Neural cell (in vitro differentiated cells): ENCODE measurements at regions not wholly inside any gene's neighbourhood (a gene's known extent, or its start where the extent isn't known, plus 50 kb on each side); places are given as distances from the start of the nearest gene placed in this dataset.

Experiments used
- H2AFZ ChIP-seq: fragments of 200-600, 300-800 bp; sonication (generic), shearing (Covaris generic); 2 replicates; pipeline ENCODE4 v1.6.0; 2014; ENCODE audit warnings: low read depth, mild to moderate bottlenecking, antibody characterized with exemption, low read length, moderate library complexity
- H3F3A ChIP-seq: fragments of 200-600 bp; shearing (Covaris generic); 2 replicates; pipeline ENCODE4 v1.6.1; 2016; ENCODE audit warnings: mild to moderate bottlenecking, moderate library complexity, mixed read lengths, antibody characterized with exemption, low read length; ENCODE audit not compliant: insufficient read depth, poor library complexity, severe bottlenecking
- H3K27ac ChIP-seq: fragments of 200-600, 300-800 bp; sonication (generic), shearing (Covaris generic); 2 replicates; pipeline ENCODE4 v1.5.1; 2014; ENCODE audit warnings: mild to moderate bottlenecking, low read length, moderate library complexity
- H3K27me3 ChIP-seq: fragments of 300-800, 200-600 bp; sonication (generic), shearing (Covaris generic); 2 replicates; pipeline ENCODE4 v1.6.0; 2014; ENCODE audit warnings: mild to moderate bottlenecking, low read depth, low read length, moderate library complexity; ENCODE audit not compliant: insufficient read depth
- H3K36me3 ChIP-seq: fragments of 300-800, 200-600 bp; sonication (generic), shearing (Covaris generic); 2 replicates; pipeline ENCODE4 v1.5.1; 2014; ENCODE audit warnings: mild to moderate bottlenecking, antibody characterized with exemption, low read length, moderate library complexity; ENCODE audit not compliant: insufficient read depth
- H3K4me2 ChIP-seq: fragments of 300-800, 200-600 bp; sonication (generic), shearing (Covaris generic); 2 replicates; pipeline ENCODE4 v1.6.0; 2014; ENCODE audit warnings: mild to moderate bottlenecking, low read length
- H3K4me3 ChIP-seq: fragments of 300-800, 200-600 bp; sonication (generic), shearing (Covaris generic); 2 replicates; pipeline ENCODE4 v1.5.1; 2014; ENCODE audit warnings: mild to moderate bottlenecking, low read length, moderate library complexity
- H3K79me2 ChIP-seq: fragments of 200-600 bp; shearing (Covaris generic); replicated peaks from 2 replicates; pipeline ENCODE4 v1.6.0; 2014; ENCODE audit warnings: mild to moderate bottlenecking, low read length, moderate library complexity; ENCODE audit not compliant: insufficient read depth
- H3K9ac ChIP-seq: fragments of 300-800, 200-600 bp; sonication (generic), shearing (Covaris generic); 2 replicates; pipeline ENCODE4 v1.6.1; 2016; ENCODE audit warnings: mild to moderate bottlenecking, low read length, mixed read lengths
- H3K9me2 ChIP-seq: fragments of 200-600 bp; shearing (Covaris generic); 2 replicates; pipeline ENCODE4 v1.6.1; 2016; ENCODE audit warnings: mild to moderate bottlenecking, low read length, mixed read lengths; ENCODE audit not compliant: insufficient read depth
- H3K9me3 ChIP-seq: fragments of 200-600, 300-800 bp; sonication (generic), shearing (Covaris generic); 2 replicates; pipeline ENCODE4 v1.6.1; 2016; ENCODE audit warnings: mild to moderate bottlenecking, mixed run types, low read length, moderate library complexity, mixed read lengths
- H4K20me1 ChIP-seq: fragments of 200-600 bp; shearing (Covaris generic); 2 replicates; pipeline ENCODE4 v1.6.1; 2016; ENCODE audit warnings: mild to moderate bottlenecking, mixed run types; ENCODE audit not compliant: insufficient read depth
- EP300 ChIP-seq: fragments of 450-650 bp; conservative IDR thresholded peaks from 2 replicates; pipeline ENCODE4 v1.6.1; 2014; ENCODE audit warnings: antibody characterized with exemption, mild to moderate bottlenecking, moderate library complexity; ENCODE audit not compliant: poor library complexity, severe bottlenecking
- EZH2 ChIP-seq: fragments of 200-600, 300-800 bp; shearing (Covaris generic), sonication (generic); IDR thresholded peaks from 2 replicates; pipeline ENCODE4 v1.6.1; 2014; ENCODE audit warnings: antibody characterized with exemption, low read length, borderline replicate concordance, mild to moderate bottlenecking; ENCODE audit not compliant: insufficient read depth, poor library complexity, severe bottlenecking
- MXI1 ChIP-seq: fragments of 450-650 bp; conservative IDR thresholded peaks from 2 replicates; pipeline ENCODE4 v1.6.1; 2014; ENCODE audit warnings: antibody characterized with exemption, mild to moderate bottlenecking; ENCODE audit not compliant: poor library complexity, severe bottlenecking
- POLR2AphosphoS5 ChIP-seq: IDR thresholded peaks from 2 replicates; pipeline ENCODE4 v1.6.1; 2012
- RAD21 ChIP-seq: fragments of 450-650 bp; conservative IDR thresholded peaks from 2 replicates; pipeline ENCODE4 v1.6.1; 2014; ENCODE audit warnings: antibody characterized with exemption, mild to moderate bottlenecking, moderate library complexity
- SMC3 ChIP-seq: fragments of 450-650 bp; conservative IDR thresholded peaks from 2 replicates; pipeline ENCODE4 v1.6.1; 2014; ENCODE audit warnings: antibody characterized with exemption, mild to moderate bottlenecking, moderate library complexity; ENCODE audit not compliant: poor library complexity
- TAF1 ChIP-seq: IDR thresholded peaks from 2 replicates; pipeline ENCODE4 v1.6.1; 2012; ENCODE audit warnings: low read depth
- TF ChIP-seq, protein P1 (sequence below): fragments of 450-650 bp; IDR thresholded peaks from 2 replicates; pipeline ENCODE4 v1.5.1; 2014; ENCODE audit warnings: antibody characterized with exemption, mild to moderate bottlenecking, moderate library complexity; ENCODE audit not compliant: poor library complexity, severe bottlenecking
- TF ChIP-seq, protein P2 (sequence below): IDR thresholded peaks from 2 replicates; pipeline ENCODE4 v1.6.1; 2012; ENCODE audit warnings: borderline replicate concordance

GRCh38 chrX:45846328-45846727, 645.7 kb upstream of the DIPK2B start:
- no peak overlapping the region for H3K9ac ChIP-seq

GRCh38 chrX:45845142-45845541, 644.5 kb upstream of the DIPK2B start:
- no peak overlapping the region for H3K27ac ChIP-seq

More at GRCh38 chrX:45846328-45846727, 645.7 kb upstream of the DIPK2B start:
- Histone ChIP-seq H3K79me2 (no peaks in the 10 kb centered on the region), H3K4me3 (no peak overlapping the region), H3K9me2 (no peaks in the 10 kb centered on the region), H3K9me3 (no peaks in the 10 kb centered on the region), H2AFZ (no peak overlapping the region), H3K27me3 (no peaks in the 10 kb centered on the region), H3K27ac (no peak overlapping the region), H3K36me3 (no peaks in the 10 kb centered on the region), H4K20me1 (no peaks in the 10 kb centered on the region), H3K4me2 (no peak overlapping the region), H3F3A (no peaks in the 10 kb centered on the region)
- TF ChIP-seq TAF1 (no peak), SMC3 (no peak), RAD21 (no peak), POLR2AphosphoS5 (no peak), EP300 (no peak), MXI1 (no peak), EZH2 (no peak)
- TF ChIP-seq, protein P1, sequence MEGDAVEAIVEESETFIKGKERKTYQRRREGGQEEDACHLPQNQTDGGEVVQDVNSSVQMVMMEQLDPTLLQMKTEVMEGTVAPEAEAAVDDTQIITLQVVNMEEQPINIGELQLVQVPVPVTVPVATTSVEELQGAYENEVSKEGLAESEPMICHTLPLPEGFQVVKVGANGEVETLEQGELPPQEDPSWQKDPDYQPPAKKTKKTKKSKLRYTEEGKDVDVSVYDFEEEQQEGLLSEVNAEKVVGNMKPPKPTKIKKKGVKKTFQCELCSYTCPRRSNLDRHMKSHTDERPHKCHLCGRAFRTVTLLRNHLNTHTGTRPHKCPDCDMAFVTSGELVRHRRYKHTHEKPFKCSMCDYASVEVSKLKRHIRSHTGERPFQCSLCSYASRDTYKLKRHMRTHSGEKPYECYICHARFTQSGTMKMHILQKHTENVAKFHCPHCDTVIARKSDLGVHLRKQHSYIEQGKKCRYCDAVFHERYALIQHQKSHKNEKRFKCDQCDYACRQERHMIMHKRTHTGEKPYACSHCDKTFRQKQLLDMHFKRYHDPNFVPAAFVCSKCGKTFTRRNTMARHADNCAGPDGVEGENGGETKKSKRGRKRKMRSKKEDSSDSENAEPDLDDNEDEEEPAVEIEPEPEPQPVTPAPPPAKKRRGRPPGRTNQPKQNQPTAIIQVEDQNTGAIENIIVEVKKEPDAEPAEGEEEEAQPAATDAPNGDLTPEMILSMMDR, result no peak
- TF ChIP-seq, protein P2, sequence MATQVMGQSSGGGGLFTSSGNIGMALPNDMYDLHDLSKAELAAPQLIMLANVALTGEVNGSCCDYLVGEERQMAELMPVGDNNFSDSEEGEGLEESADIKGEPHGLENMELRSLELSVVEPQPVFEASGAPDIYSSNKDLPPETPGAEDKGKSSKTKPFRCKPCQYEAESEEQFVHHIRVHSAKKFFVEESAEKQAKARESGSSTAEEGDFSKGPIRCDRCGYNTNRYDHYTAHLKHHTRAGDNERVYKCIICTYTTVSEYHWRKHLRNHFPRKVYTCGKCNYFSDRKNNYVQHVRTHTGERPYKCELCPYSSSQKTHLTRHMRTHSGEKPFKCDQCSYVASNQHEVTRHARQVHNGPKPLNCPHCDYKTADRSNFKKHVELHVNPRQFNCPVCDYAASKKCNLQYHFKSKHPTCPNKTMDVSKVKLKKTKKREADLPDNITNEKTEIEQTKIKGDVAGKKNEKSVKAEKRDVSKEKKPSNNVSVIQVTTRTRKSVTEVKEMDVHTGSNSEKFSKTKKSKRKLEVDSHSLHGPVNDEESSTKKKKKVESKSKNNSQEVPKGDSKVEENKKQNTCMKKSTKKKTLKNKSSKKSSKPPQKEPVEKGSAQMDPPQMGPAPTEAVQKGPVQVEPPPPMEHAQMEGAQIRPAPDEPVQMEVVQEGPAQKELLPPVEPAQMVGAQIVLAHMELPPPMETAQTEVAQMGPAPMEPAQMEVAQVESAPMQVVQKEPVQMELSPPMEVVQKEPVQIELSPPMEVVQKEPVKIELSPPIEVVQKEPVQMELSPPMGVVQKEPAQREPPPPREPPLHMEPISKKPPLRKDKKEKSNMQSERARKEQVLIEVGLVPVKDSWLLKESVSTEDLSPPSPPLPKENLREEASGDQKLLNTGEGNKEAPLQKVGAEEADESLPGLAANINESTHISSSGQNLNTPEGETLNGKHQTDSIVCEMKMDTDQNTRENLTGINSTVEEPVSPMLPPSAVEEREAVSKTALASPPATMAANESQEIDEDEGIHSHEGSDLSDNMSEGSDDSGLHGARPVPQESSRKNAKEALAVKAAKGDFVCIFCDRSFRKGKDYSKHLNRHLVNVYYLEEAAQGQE, result no peak

More at GRCh38 chrX:45845142-45845541, 644.5 kb upstream of the DIPK2B start:
- no peaks in the 10 kb centered on the region for H3K27me3 ChIP-seq
- H3K79me2 ChIP-seq, result no peaks in the 10 kb centered on the region
- no peak overlapping the region for H2AFZ ChIP-seq
- H3K4me3 ChIP-seq, result no peak overlapping the region
- no peak overlapping the region for H3K9ac ChIP-seq
- no peak overlapping the region for H3K4me2 ChIP-seq
- no peaks in the 10 kb centered on the region for H3K9me2 ChIP-seq
- TF ChIP-seq SMC3, result no peak
- TF ChIP-seq TAF1, result no peak
- no peak for TF ChIP-seq POLR2AphosphoS5
- no peak for TF ChIP-seq EZH2
- TF ChIP-seq MXI1, result no peak
- no peak for TF ChIP-seq RAD21
- no peak for TF ChIP-seq EP300
- TF ChIP-seq, protein P1, result no peak
- TF ChIP-seq, protein P2, result no peak
- H4K20me1 ChIP-seq, result no peaks in the 10 kb centered on the region
- no peaks in the 10 kb centered on the region for H3K36me3 ChIP-seq
- no peaks in the 10 kb centered on the region for H3F3A ChIP-seq
- no peaks in the 10 kb centered on the region for H3K9me3 ChIP-seq
